GM18508 (cell line): ENCODE measurements at regions not wholly inside any gene's neighbourhood (a gene's known extent, or its start where the extent isn't known, plus 50 kb on each side); places are given as distances from the start of the nearest gene placed in this dataset.

Experiments
- ATAC-seq: cut with Tn5 transposase; IDR thresholded peaks from one replicate; pipeline ENCODE4 v1.9.1; 2021; ENCODE audit warnings: moderate number of reproducible peaks; ENCODE audit not compliant: insufficient read depth, unreplicated experiment

DNA sequence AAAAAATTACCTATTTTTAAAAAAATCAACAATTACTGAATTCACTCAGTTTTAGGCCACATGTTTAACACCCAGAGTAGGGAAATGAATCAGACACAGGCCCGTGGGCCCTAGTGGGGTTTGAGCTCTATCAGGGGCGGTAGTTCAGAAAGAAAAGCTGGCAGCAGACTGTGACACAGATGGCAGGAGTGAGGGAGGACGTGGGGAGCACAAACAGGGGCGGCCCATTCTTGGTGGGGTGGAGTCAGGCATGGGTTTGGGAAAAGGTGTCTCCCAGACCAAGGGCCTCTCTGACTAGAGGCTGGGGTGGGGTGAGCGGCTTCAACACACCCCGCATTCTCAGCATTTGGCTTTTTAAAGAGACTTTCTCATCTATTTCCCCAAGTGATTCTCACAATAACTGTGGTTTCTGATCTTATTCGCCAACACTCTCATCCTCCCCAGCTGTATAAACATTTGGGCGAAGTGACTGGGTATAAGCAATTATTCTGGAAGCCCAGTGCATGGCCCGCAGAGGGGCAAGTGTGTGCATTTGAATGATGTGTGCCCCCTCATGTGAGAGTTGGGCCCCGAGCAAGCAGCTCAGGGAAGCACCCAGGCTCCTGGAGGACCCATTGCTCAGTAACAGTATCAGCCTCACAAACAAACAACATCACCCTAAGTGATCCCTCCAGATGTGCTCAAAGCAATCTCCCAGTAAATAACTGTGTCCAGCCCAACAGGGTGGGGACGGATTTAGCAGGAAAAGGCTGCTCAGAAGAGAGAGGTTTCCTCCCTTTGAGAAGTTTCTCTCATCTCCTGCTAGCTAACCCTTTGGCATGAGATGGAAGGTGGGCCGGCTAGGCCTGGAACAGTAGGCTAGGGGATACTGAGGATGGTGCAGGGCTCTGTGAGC, 437.6 kb upstream of the ZMIZ1 start:
- ATAC-seq: no peak

DNA sequence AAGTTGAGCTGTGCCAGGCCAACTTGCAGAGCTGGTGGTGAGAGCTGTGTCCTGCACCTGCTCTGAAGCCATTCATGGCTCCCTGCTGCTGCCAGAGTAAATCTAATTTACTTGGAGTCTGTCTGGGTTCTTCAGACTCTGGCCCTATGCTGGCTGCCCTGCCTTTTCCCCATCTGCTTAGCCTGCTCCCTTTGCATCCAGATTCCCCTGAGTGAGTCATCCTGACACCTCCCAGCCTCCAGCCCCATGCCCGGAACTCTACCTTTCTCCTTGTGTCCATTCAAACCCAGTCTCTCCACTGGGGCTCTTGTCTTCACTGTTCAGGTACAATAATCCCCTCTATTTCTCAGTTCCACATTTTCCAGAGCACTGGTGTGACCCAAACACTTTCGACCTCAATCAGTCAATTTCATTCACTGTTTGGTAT, 434.4 kb upstream of the ZMIZ1 start:
- no peak for ATAC-seq

DNA sequence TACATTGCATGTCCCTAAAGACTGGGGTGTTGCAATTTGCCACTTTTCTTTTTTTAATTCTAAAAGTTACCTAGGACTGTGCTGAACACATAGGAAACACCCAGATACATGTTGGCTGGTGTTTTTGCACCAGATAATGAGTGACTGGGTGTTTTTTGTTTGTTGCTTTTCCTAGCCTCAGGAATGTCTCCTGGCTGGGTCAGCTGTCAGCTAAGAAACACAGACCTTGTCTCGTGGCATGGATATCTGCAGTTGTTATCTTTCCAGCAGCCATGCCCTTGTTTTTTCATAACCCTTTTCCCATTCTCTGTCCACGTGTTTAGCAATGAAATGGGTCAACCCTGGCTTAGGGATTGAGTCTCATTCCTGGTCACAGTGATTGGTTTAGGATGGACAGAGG, 433.9 kb upstream of the ZMIZ1 start:
- no peak for ATAC-seq

DNA sequence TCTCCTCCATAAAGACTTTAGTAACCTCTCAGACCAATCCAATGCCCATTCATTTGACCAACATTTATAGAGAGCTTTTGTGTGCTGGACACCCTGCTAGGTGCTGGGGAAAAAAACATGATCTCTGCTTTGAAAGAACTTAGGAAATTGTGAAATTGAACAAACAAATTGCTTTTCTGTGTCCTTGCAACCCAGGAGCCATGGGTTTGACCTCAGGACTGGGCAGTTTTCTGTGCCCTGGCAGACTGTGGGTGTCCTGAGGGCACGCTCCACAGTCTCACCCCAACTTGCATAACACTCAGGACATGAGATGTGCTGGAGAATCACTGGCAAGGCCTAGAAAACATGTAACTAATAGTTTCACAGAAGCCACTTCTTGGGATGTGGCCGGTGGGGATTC, 429.1 kb upstream of the ZMIZ1 start:
- no peak for ATAC-seq

DNA sequence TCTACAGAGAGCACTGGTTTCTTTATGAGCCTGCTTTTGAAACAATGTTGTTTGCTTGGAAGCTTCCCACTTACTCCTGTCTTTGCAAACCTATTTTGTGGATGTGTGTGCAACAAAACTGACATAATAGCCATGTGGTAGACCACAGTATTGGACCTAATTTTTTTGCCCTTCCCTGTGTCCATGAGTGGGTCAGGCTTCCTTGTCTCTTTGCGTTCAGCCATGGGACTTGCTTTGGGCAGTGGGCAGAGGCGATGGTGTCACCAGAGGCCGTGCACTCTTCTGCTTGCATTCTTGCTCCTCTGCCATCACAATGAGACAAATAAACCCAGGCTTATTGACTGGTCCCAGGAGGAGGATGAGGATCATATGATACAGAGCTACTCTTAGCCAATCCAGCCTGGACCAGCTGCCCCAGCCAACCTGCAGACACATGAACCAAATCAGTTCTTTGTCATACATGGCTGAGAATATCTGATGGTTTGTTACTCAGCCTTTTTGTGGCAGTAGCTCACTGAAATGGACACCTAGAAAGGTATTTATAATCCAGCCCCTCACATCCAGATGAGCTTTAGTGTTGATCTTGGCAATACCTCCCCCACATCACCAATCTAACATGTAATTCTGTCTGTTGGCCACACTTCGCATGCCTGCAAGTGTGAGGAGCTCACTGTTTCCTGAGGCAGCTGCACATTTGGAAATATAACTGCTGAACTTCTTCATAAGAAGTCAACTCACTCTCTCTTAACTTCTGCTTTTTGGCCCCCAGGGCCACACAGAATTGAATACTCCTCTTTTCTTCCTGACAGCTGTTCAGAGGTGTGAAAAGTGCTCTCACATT, 427.8 kb upstream of the ZMIZ1 start:
- ATAC-seq: no peak

DNA sequence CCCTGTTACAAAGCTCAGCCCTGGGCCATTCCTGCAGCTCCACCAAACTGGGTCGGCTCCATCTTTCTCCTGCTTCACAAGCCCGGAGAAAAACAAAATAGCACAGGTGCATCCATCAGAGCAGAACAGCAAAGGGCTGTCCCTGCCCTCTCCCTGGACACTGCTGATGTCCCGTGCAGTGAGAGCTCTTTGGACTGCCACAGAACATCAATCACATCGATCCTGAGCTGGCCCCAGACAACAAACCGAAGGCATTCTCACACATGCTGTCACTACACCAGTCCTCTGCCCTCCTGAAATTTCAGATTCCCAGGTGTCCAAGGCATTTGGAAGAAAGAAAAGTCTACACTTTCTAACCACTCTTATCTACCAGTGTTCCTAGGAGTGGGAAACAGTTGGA, 427.1 kb upstream of the ZMIZ1 start:
- no peak for ATAC-seq

DNA sequence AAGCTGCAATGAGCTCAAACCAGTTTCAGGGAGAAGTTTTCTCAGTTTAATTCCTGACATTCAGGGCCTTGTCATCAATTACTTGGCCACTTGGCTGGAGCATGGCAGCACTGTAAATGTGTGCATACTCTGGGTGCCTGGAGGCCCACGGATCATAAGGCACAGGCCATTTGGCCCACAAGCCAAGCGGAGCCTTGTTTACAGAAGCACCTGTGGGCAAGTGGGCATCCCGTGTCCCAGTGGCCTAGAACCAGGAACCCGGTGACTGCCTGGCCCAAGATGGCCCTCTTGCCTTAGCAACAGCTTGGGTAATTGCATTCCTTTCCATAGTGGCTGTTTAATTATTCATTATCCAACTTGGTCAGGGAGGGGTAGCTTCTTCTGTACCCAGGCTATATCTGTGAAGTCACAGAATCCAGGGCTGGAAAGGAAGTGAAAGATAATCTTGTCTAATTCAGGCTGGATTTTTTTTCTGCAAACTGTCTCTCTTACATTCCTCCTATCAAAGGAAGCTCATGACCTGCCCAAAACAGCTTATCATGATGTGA, 426.4 kb upstream of the ZMIZ1 start:
- no peak for ATAC-seq

DNA sequence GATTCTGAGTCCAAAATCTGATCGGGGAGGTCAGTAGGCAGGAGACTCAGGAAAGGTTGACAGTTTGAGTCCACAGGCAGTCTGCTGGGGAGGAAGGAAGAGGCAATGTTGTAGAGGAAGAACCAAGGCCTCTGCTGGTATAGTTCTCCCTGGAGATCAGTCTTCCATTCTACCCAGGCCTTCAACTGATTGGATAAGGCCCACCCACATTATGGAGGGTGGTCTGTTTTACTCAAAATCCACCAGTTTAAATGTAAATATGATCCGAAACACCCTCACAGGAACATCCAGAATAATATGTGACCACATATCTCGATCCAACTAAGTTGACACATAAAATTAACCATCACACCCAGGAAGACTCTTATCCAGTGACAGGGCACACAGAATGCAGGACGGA, 425.3 kb upstream of the ZMIZ1 start:
- ATAC-seq: no peak

DNA sequence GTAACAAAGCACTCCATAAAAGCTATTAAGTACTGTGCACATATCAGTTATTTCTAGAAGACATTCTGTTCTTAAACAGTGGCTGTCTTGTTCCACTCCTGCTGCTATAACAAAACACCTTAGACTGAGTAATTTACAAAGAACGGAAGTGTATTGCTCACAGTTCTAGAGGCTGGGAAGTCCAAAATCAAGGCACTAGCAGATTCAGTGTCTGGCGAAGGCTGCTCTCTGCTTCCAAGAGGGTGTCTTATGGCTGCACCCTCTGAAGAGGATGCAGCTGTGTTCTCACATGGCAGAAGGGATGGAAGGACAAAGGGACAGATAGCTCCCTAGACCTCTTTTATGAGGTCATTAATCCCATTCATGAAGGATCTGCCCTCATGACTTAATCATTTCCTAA, 424.2 kb upstream of the ZMIZ1 start:
- no peak for ATAC-seq

DNA sequence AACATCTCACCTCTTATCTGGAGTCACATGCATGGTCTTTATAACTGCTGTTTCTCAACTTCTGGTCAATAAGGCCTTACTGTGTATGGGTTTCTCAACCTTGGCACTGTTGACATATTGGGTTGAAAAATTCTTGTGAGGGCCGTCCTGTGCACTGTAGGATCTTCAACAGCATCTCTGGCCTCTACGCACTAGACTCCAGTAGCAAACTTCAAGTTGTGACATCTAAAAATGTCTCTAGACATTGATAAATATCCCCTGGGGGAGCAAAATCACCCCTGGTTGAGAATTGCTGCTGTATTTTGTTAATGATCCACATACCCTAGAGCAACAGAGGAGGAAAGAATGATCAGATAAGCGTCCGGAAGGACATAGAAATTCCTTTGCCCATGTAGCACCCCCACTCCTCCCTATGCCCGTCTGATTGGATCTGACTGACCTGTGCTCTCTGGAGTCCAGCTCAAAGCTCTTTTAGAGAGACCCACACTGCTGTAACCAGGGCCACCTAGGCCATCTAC, 423.5 kb upstream of the ZMIZ1 start:
- ATAC-seq: no peak

DNA sequence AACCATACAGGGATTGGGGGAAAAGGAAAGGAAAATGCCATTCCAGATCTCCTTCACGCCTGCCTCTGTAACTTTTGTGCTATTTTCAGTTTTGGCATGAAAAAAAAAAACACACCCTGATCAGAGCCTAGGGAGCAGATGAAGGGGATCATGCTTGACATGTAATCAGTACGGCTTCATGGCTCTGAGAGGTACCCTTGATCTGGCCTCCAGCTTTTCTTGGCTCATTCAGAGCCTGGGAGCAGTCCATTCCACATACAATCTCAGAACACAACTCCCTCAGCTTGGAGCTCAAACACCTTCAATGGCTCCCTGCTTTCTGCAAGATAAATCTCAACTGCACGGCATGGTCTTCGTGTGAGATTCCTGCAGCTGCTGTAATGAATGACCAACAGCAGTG, 422.8 kb upstream of the ZMIZ1 start:
- no peak for ATAC-seq

DNA sequence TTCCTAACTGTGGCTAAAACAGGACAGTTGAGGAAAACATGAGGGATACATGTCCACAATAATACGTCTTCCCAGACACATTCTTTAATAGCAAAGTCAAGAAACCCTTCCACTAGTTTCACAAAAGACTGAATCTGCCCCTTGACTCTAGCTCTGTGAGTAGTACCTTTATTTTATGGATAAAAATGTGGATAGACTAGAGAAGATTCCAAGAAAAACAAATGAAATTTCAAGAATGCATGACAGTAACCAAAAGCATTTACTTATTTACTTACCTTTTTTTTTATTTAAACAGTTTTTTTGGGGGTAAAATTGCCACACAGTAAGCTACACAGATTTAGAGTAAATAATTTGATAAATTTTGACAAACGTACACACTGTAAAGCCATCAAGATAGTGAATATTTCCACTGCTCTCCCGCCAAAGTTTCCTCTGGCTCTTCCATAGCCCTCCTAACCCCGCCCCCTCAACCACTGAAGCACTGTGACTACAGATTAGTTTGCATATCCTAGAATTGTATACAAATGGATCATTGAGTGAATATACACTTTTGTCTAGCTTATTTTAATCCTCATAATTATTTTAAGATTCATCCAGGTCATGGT, 420.4 kb upstream of the ZMIZ1 start:
- ATAC-seq: no peak

DNA sequence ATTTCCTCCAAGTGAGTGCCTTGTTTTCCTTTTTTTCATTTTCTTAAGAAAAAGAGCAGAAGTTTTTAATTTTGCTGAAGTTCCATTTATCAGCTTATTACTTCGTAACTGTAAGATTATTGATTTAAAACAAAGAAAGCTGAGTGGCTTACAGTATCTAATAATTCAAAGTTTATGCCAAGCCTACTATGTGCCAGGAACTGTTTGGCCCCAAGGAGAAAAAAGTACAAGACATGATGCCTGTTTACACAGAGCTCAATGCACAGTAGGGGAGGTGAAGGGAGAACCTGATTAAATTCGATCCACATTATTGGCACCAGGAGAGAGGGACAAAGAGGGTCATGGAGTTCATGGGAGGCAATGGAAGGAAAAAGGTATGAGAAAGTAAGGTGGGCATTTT, 419.3 kb upstream of the ZMIZ1 start:
- ATAC-seq: no peak

DNA sequence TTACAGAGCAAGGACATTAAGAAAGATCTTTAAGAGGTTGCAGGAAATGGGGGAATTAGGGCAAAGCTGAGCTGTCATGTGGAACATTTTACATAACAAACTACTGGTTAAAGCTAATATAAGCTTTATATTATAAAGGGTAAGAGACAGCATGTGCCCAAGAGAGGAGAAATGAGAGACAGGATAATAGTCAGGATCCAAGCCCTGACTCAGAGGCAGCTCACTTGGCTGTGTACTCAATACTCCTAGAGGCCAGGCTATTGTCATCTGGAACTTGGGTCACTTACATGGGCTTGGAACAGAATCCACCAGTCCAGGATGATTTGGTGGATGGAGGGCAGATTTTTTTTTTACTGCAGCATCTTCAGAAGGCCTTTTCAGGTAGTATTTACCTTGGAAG, 418.6 kb upstream of the ZMIZ1 start:
- no peak for ATAC-seq

DNA sequence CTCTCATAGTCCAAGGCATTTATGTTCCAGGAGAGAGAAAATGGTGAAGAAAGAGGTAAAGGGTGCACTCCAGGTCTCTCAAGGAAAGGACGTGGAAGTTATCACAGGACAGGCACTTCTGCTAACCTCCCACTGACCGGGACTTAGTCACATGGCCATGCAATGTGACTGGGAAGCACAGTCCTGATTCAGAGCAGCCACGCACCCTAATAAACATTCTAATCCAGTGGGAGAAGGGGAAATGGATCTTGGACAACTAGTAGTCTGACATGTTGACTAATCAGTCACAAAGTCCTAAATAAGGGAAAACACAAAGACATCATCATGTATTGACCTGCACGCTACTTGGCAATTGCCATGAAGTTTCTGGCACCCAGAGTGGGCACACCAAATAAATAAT, 417.5 kb upstream of the ZMIZ1 start:
- no peak for ATAC-seq

DNA sequence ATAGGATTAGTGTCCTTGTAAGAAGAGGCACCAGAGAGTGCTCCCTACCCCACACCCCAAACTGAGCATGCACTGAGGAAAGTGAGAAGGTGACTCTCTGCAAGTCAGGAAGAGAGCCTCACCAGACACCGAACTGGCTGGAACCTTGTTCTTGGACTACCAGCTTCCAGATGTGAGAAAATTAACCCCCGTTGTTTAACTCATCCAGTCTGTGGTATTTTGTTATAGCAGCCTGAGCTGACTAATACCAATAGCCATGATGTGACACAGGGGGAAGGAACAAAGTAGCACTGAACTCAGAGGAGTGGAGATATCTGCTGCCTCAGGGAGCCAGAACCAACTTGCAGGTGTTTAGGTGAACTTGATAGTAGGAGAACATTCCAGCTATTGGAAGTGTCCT, 415.2 kb upstream of the ZMIZ1 start:
- no peak for ATAC-seq

DNA sequence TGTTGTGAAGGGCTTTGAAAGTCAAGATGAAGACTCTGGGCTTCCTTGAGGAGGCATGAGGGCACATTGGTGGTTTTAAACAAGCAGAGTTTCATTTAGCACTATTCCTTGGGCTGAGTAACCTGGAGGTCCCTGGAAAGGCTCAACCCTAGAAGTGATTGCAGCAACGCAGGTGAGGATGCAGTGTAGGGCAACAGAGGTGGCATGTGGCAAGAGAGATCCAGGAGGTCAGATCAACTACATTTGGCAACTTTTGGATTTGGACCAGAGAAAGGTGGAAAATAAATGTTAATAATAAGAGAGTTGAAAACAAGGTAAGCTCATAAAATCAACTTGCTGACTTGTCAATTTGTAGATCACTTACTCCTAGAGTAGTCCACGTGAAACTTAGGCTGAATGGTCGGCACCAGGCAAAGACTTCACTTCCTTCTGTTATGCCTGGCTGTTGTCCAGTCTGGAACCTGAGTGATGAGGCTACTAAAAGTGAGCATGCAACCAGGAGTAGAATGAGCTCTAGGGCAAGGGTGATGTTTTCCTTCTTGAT, 414.6 kb upstream of the ZMIZ1 start:
- no peak for ATAC-seq

DNA sequence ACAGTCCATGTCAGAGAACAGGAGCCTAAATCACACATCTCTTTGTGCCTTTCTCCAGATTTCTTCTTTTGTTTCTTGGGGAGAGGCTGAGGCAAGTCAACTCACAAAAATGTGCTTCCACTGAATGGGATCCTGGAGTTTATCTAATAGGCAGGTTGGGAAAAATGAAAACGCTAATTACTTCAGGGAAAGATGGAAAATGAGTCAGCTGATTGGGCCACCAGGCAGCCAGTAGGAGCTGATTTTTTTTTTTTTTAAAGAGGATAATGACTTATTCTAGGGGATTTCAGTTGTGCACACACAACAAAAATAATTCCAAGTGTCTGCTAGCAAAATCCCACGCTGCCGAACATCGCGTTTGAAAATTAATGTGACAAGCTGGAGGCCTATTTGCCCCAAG, 412.8 kb upstream of the ZMIZ1 start:
- ATAC-seq: no peak

DNA sequence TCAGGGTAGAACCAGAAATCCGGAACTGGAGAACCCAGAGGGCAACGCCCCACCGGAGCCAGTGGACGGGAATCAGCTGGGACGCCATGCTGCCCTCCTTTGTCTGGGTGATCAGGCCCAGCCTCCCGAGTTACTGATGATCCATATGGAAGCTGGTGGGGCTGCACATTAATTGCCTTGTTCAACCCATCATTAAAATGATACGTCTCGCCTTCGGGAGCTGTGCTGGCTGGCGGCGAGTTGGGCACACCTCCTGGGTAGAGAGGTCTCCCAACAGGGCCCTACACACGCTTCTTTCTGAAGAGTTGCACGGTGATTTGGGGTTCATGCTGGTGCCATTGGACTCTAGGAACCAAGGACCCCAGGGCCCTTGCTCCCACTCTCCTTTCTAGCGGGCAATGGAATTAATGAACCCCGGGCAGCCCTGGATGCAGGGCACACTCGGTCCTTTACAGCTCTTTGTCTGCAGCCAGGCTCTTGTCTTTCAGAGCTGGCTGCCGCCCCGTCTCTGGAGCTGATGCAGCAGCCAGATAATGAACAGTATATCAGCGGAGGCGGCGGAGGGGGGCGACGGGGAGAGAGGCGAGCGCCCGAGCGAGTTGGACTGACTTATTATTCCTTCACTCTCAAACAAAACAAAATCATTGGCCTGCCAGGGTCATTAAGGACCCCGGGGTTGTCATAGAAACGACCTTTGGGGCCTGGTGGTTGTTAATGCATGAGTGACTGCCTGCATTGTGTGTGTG, 412.2 kb upstream of the ZMIZ1 start:
- ATAC-seq: no peak
